OCI-LY3 (cell line): ENCODE measurements at regions not wholly inside any gene's neighbourhood (a gene's known extent, or its start where the extent isn't known, plus 50 kb on each side); places are given as distances from the start of the nearest gene placed in this dataset.

Source experiments
- H2AFZ ChIP-seq: fragments of 200-600, 300-600 bp; shearing (Covaris generic); 2 replicates; pipeline ENCODE4 v1.6.0; 2014; ENCODE audit warnings: antibody characterized with exemption, low read depth, low read length
- H3K27ac ChIP-seq: fragments of 200-600, 300-600 bp; sonication (generic); 2 replicates; pipeline ENCODE4 v1.5.1; 2014; ENCODE audit warnings: mild to moderate bottlenecking, low read length, moderate library complexity, mixed read lengths
- H3K27me3 ChIP-seq: fragments of 200-600, 300-600 bp; sonication (generic); 2 replicates; pipeline ENCODE4 v1.6.1; 2014; ENCODE audit warnings: low read depth, low read length, mixed read lengths
- H3K36me3 ChIP-seq: fragments of 200-600, 300-600 bp; sonication (generic); replicated peaks from 2 replicates; pipeline ENCODE3; 2014; ENCODE audit warnings: low read depth, low read length, mixed read lengths
- H3K4me1 ChIP-seq: fragments of 300-600, 200-600 bp; sonication (generic); 2 replicates; pipeline ENCODE4 v1.6.1; 2014; ENCODE audit warnings: low read length, mixed read lengths
- H3K4me2 ChIP-seq: fragments of 200-600, 300-600 bp; sonication (generic); 2 replicates; pipeline ENCODE4 v1.6.1; 2014; ENCODE audit warnings: low read length, mixed read lengths
- H3K4me3 ChIP-seq: fragments of 300-600, 200-600 bp; sonication (generic); 2 replicates; pipeline ENCODE4 v1.5.1; 2014; ENCODE audit warnings: antibody characterized with exemption, mild to moderate bottlenecking, low read length, moderate library complexity
- H3K79me2 ChIP-seq: fragments of 300-600, 200-600 bp; shearing (Covaris generic); 2 replicates; pipeline ENCODE4 v1.6.1; 2014; ENCODE audit warnings: mild to moderate bottlenecking, low read length, mixed read lengths
- H3K9ac ChIP-seq: fragments of 300-600, 200-600 bp; shearing (Covaris generic); 2 replicates; pipeline ENCODE4 v1.6.0; 2014; ENCODE audit warnings: mild to moderate bottlenecking, low read length, moderate library complexity
- H3K9me3 ChIP-seq: fragments of 200-600, 300-600 bp; shearing (Covaris generic); 2 replicates; pipeline ENCODE4 v1.6.1; 2014; ENCODE audit warnings: low read length, mixed read lengths; ENCODE audit not compliant: insufficient read depth
- H4K20me1 ChIP-seq: fragments of 200-600, 300-600 bp; sonication (generic); 2 replicates; pipeline ENCODE4 v1.6.1; 2016; ENCODE audit warnings: low read length, mixed read lengths; ENCODE audit not compliant: insufficient read depth
- CTCF ChIP-seq: fragments of 200-600, 300-600 bp; sonication (generic); IDR thresholded peaks from 2 replicates; pipeline ENCODE4 v1.5.1; 2014; ENCODE audit warnings: antibody characterized with exemption, low read length, low read depth
- EZH2phosphoT487 ChIP-seq: fragments of 200-600 bp; shearing (Covaris generic); IDR thresholded peaks from 2 replicates; pipeline ENCODE4 v1.6.1; 2018; ENCODE audit warnings: antibody characterized with exemption, mixed run types, low read depth

GRCh38 chr5:56339732-56340131, 106.6 kb upstream of the ANKRD55 start:
- H4K20me1 ChIP-seq, result no peaks in the 10 kb centered on the region
- H3K4me1 ChIP-seq, result peaks cover 5% of the 10 kb centered on the region
- no peak overlapping the region for H3K4me2 ChIP-seq
- H3K9ac ChIP-seq, result no peak overlapping the region
- TF ChIP-seq CTCF, result no peak
- no peak for TF ChIP-seq EZH2phosphoT487
- no peak overlapping the region for H2AFZ ChIP-seq
- H3K36me3 ChIP-seq, result no peaks in the 10 kb centered on the region
- no peaks in the 10 kb centered on the region for H3K79me2 ChIP-seq
- 0 out of 2 replicates have a peak, but pooled peaks cover 5% of the 10 kb centered on the region for H3K9me3 ChIP-seq
- H3K4me3 ChIP-seq, result no peak overlapping the region
- no peak overlapping the region for H3K27ac ChIP-seq
- no peaks in the 10 kb centered on the region for H3K27me3 ChIP-seq

DNA sequence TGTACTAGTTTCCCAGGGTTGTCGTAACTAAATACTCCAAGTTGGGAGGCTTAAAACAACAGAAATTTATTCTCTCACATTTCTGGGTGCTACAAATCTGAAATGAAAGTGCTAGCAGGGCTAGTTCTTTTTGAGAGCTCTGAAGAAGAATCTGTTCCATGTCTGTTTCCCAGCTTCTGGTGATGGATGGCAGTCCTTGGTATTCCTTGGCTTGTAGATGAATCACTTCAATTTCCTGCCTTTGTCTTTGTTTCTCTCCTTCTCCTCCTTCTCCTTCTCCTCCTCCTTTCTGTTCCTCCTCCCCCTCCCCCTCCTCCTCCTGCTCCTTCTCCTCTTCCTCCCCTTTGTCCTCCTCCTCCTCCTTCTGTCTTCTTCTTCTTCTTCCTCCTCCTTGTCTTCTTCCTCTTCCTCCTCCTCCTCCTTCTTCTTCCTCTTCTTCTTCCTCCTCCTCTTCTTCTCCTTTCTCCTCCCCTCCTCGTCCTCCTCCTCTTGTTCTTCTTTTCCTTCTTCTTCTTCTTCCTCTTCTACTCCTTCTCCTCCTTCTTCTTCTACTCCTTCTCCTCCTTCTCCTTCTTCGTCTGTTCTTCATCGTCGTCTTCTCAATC, 104.7 kb upstream of the ANKRD55 start:
- TF ChIP-seq EZH2phosphoT487 (no peak), CTCF (no peak)
- Histone ChIP-seq H3K9me3 (0 out of 2 replicates have a peak, but pooled peaks cover 5% of the 10 kb centered on the region), H2AFZ (no peak overlapping the region), H3K36me3 (no peaks in the 10 kb centered on the region), H3K4me2 (no peak overlapping the region), H3K27me3 (no peaks in the 10 kb centered on the region), H3K27ac (no peak overlapping the region), H3K4me1 (no peaks in the 10 kb centered on the region), H4K20me1 (no peaks in the 10 kb centered on the region), H3K4me3 (no peak overlapping the region), H3K79me2 (no peaks in the 10 kb centered on the region), H3K9ac (no peak overlapping the region)

DNA sequence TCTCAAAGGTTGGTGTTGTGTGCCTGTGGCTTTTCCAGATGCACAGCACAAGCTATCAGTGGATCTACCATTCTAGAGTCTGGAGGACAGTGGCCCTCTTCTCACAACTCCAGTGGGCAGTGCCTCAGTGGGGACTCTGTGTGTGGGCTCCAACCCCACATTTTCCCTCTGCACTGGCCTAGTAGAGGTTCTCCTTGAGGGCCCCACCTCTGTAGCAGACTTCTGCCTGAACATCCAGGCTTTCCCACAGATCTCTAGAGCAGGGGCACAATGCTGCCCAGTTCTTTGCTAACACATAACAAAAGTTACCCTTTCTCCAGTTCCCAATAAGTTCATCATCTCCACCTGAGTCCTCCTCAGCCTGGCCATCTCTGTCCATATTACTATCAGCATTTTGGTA, 102.1 kb upstream of the ANKRD55 start:
- Histone ChIP-seq H3K9ac (no peak overlapping the region), H3K79me2 (no peaks in the 10 kb centered on the region), H2AFZ (no peak overlapping the region), H3K4me1 (peaks cover 3% of the 10 kb centered on the region), H3K27me3 (no peaks in the 10 kb centered on the region), H3K9me3 (0 out of 2 replicates have a peak, but pooled peaks cover 5% of the 10 kb centered on the region), H3K4me2 (no peak overlapping the region), H3K27ac (no peak overlapping the region), H3K36me3 (no peaks in the 10 kb centered on the region), H4K20me1 (no peaks in the 10 kb centered on the region), H3K4me3 (no peak overlapping the region)
- TF ChIP-seq CTCF (no peak), EZH2phosphoT487 (no peak)

DNA sequence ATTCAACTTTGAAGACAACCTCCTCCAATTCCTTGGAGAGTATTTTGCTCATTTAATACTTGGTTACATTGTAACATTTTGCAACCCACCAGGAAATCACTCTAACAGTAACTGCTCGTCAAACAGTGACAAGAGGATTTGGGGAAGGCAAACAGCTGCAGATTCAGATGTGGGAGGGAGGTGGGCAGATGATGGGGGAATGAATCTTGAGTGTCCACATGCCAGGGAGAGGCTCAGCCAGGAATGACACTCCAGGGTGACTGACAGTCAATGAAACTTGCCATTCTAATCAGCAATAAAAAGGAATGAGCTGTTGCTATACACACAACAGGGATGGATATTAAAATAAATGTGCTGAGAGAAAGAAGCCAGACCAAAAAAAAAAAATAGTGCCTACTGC, 97.7 kb upstream of the ANKRD55 start:
- Histone ChIP-seq H3K4me2 (no peak overlapping the region), H4K20me1 (no peaks in the 10 kb centered on the region), H3K4me1 (peaks cover 21% of the 10 kb centered on the region), H3K79me2 (no peaks in the 10 kb centered on the region), H3K9ac (no peak overlapping the region), H2AFZ (no peak overlapping the region), H3K27me3 (no peaks in the 10 kb centered on the region), H3K27ac (no peak overlapping the region), H3K36me3 (no peaks in the 10 kb centered on the region), H3K4me3 (no peak overlapping the region), H3K9me3 (no peaks in the 10 kb centered on the region)
- TF ChIP-seq EZH2phosphoT487, result no peak
